ENCODE measurements at regions not wholly inside any gene's neighbourhood (a gene's known extent, or its start where the extent isn't known, plus 50 kb on each side); places are given as distances from the start of the nearest gene placed in this dataset.

DNA sequence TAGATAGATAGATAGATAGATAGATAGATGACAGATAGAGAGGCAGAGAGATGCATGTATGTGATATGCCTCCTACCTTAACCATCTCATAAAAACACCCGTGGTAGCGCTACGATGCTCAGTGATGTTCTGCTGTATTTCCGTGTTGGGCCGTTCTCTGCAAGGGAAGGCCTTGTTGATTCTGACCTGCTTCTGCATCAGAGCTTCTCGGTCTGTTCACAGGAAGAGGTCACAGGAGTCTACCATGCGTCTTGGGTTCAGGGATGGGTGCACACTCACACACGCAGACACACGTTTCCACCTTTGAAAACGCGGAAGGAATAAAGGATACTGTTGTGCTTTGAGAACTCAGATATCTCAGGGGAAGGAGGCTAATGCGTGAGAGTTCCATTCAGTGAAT, 316.9 kb downstream of the TEX29 start:
- peaks cover 40% of the 10 kb centered on the region for H3K4me1 ChIP-seq (ENCODE audit: control insufficient read depth, low read depth, low read length)
- no peaks in the 10 kb centered on the region for H3K36me3 ChIP-seq (ENCODE audit: control insufficient read depth, low read depth, low read length)
- H3K27me3 ChIP-seq (ENCODE audit: control insufficient read depth, insufficient read depth, low read length) = peaks cover 5% of the 10 kb centered on the region
- no peak overlapping the region for H3K9ac ChIP-seq (ENCODE audit: low read length)
- H3K4me3 ChIP-seq (ENCODE audit: low read length) = no peak overlapping the region
- no peak overlapping the region for H3K27ac ChIP-seq (ENCODE audit: low read length)
- no peaks in the 10 kb centered on the region for H3K9me3 ChIP-seq (ENCODE audit: control insufficient read depth, low read depth, low read length)

DNA sequence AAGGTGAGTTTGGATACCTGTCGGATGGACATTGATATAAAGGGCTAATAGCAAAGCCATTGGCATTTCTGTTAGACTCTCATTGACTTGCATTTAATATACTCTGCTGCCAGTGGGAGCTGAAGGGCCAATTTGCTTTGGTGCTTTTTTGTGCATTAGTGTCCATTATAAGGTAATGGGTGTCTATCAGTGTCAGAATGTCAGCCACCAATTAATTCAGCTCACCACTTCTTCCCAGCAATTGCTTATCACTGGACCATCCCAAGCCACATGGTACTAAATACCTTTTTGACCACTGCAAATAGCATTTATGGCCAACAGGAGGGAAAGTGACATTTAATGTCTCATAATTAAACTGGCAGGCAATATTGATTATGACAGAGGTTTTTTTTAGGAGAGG, 317.8 kb downstream of the TEX29 start:
- peaks cover 5% of the 10 kb centered on the region for H3K27me3 ChIP-seq (ENCODE audit: control insufficient read depth, insufficient read depth, low read length)
- H3K9ac ChIP-seq (ENCODE audit: low read length) = no peak overlapping the region
- H3K4me1 ChIP-seq (ENCODE audit: control insufficient read depth, low read depth, low read length) = peaks cover 31% of the 10 kb centered on the region
- no peak overlapping the region for H3K27ac ChIP-seq (ENCODE audit: low read length)
- H3K9me3 ChIP-seq (ENCODE audit: control insufficient read depth, low read depth, low read length) = no peaks in the 10 kb centered on the region
- H3K4me3 ChIP-seq (ENCODE audit: low read length) = no peak overlapping the region
- no peaks in the 10 kb centered on the region for H3K36me3 ChIP-seq (ENCODE audit: control insufficient read depth, low read depth, low read length)

DNA sequence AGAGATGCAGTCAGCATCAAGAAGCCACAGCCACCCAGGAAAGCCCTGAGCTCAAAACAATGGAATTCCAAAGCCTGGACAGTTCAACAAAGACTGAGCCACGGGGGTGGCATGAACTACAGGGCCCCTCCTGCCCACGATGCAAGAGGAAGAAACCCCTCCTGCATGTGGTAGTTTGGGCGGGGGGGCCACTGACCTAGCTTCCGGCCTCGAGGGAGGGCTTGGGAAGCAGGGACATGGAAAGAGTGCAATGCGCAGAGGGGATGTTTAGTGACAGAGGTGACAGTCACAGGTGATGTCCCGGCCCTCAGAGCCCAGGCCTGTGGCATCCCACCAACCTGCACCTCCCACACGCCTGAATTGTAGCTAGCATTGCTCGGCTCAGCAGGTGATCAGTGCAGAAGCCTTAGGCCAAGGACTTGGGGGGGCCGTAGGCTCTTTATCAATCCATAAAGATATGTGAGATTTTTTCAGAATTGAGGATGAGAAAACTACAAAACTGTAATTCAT, 318.8 kb downstream of the TEX29 start:
- Histone ChIP-seq H3K27ac (ENCODE audit: low read length) (no peak overlapping the region), H3K9ac (ENCODE audit: low read length) (no peak overlapping the region), H3K9me3 (ENCODE audit: control insufficient read depth, low read depth, low read length) (no peaks in the 10 kb centered on the region), H3K4me3 (ENCODE audit: low read length) (no peak overlapping the region), H3K36me3 (ENCODE audit: control insufficient read depth, low read depth, low read length) (no peaks in the 10 kb centered on the region), H3K4me1 (ENCODE audit: control insufficient read depth, low read depth, low read length) (peaks cover 21% of the 10 kb centered on the region), H3K27me3 (ENCODE audit: control insufficient read depth, insufficient read depth, low read length) (peaks cover 5% of the 10 kb centered on the region)

DNA sequence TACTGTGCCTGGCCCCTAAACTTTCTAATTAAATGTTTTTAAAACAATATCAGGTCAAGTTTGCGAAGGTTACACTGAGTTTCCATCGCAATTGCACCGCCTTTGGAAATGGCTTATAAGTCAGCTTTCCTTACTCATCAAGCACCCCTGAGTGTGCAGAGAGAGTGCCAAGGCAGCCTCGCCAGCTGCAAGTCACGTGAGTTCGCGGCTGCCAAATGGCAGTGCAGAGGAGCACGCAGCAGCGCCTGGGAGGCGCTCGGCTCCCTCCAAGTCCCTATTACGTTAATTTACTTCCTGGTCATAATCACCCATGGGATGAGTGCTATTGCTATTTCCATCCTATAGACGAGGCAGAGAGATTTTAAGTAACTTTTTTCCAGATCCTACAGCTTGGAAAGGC, 319.6 kb downstream of the TEX29 start:
- peaks cover 13% of the 10 kb centered on the region for H3K4me1 ChIP-seq (ENCODE audit: control insufficient read depth, low read depth, low read length)
- H3K27ac ChIP-seq (ENCODE audit: low read length) = no peak overlapping the region

DNA sequence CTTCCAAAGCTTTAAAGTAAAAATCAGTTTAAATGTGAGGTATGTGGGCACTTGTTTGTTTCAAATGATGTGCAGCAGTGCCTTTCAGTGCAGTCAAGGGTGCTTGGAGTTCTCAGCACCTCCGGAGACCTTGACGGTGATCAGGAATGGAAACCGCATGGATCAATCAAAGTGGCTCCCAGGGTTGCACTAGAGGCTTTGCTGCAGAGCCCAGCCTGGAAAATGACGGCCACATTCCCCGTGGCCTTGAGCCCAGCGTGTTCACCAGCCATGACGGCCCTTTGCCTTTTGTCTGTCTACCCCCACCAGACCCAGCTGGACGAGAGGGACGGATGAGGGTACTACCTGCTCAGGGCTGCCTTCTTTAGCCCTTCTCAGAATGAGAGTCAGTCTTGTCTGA, 320.0 kb downstream of the TEX29 start:
- Histone ChIP-seq H3K4me3 (ENCODE audit: low read length) (no peak overlapping the region), H3K27ac (ENCODE audit: low read length) (no peak overlapping the region), H3K9ac (ENCODE audit: low read length) (no peak overlapping the region), H3K27me3 (ENCODE audit: control insufficient read depth, insufficient read depth, low read length) (peaks cover under 1% of the 10 kb centered on the region), H3K36me3 (ENCODE audit: control insufficient read depth, low read depth, low read length) (no peaks in the 10 kb centered on the region), H3K9me3 (ENCODE audit: control insufficient read depth, low read depth, low read length) (no peaks in the 10 kb centered on the region), H3K4me1 (ENCODE audit: control insufficient read depth, low read depth, low read length) (peaks cover 9% of the 10 kb centered on the region)

More for the DNA sequence above, 319.6 kb downstream of the TEX29 start:
- no peaks in the 10 kb centered on the region for H3K36me3 ChIP-seq (ENCODE audit: control insufficient read depth, low read depth, low read length)
- H3K9me3 ChIP-seq (ENCODE audit: control insufficient read depth, low read depth, low read length) = no peaks in the 10 kb centered on the region
- peaks cover 5% of the 10 kb centered on the region for H3K27me3 ChIP-seq (ENCODE audit: control insufficient read depth, insufficient read depth, low read length)
- H3K4me3 ChIP-seq (ENCODE audit: low read length) = no peak overlapping the region
- H3K9ac ChIP-seq (ENCODE audit: low read length) = no peak overlapping the region

DNA sequence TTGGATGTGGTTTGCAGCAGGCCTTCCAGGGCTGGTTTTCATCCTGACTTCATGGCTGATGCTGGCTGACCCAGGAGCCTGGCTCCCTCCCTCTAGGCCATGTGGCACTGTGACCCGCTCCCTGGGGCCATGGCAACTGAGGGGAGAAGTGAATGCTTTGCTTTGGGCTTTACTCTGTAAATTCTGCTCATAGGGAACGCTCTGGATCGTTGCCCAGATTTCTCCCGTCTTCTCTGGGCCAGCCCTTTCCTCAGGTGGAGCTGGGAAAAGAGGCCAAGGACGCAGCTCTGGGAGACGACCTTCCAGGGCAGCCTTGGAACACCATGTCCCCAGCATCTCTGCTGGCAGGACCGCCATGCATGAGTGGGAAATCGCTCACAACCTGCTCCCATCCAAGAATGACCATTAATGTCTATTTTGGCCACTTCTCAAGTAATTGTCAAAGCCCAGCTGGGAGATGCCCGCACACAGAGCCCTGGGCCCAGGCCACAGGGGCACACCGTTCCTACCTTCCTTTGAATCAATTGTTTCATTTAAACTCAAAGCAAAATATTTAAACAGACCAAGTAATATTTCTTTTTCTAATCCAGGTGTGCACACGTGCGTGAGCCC, 321.8 kb downstream of the TEX29 start:
- H3K9ac ChIP-seq (ENCODE audit: low read length) = no peak overlapping the region
- H3K27ac ChIP-seq (ENCODE audit: low read length) = no peak overlapping the region
- no peaks in the 10 kb centered on the region for H3K27me3 ChIP-seq (ENCODE audit: control insufficient read depth, insufficient read depth, low read length)
- H3K9me3 ChIP-seq (ENCODE audit: control insufficient read depth, low read depth, low read length) = no peaks in the 10 kb centered on the region
- H3K4me1 ChIP-seq (ENCODE audit: control insufficient read depth, low read depth, low read length) = peaks cover 4% of the 10 kb centered on the region
- H3K36me3 ChIP-seq (ENCODE audit: control insufficient read depth, low read depth, low read length) = no peaks in the 10 kb centered on the region
- no peak overlapping the region for H3K4me3 ChIP-seq (ENCODE audit: low read length)

DNA sequence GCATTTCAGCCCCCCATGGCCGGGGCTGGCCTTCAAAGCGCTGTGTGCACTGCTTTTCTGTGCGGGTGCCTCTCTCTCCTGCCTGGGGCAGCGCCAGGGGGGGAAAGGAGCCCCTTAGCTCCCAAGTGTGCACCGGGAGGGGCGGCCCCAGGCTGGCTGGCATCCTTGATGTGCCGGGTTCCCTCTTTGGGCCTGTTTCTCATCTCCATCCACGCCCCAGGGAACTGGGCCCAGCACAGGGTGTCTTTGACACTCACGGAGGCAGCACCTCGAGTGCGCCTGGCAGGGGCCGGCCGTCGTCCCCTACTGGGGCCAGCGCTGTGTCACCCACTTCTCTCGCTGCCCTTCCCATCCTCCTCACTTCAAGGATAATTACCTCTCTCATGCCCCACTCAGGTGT, 324.3 kb downstream of the TEX29 start:
- no peak overlapping the region for H3K27ac ChIP-seq (ENCODE audit: low read length)
- H3K4me1 ChIP-seq (ENCODE audit: control insufficient read depth, low read depth, low read length) = peaks cover 4% of the 10 kb centered on the region
- H3K4me3 ChIP-seq (ENCODE audit: low read length) = no peak overlapping the region
- H3K36me3 ChIP-seq (ENCODE audit: control insufficient read depth, low read depth, low read length) = no peaks in the 10 kb centered on the region
- no peaks in the 10 kb centered on the region for H3K27me3 ChIP-seq (ENCODE audit: control insufficient read depth, insufficient read depth, low read length)
- H3K9me3 ChIP-seq (ENCODE audit: control insufficient read depth, low read depth, low read length) = no peaks in the 10 kb centered on the region
- H3K9ac ChIP-seq (ENCODE audit: low read length) = no peak overlapping the region

DNA sequence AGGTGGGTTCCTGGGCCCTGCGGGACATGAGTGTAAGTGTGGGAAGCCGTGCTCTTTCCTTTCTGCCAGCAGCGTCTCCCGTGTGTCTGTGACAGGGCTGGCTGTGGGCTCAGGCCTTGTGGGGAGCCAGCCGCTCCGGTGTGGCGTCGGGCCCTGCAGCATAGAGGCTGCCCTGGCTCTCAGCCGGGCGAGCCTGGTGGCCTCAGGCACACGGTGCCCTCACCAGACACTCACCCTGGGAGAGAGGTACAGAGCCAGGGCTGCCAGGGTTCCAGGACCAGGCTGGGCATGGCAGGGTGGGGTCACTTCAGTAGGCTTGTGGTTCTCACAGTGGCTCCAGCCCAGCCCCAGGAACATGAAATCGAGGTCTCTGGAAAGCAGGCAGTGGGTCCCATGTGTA, 324.8 kb downstream of the TEX29 start:
- no peaks in the 10 kb centered on the region for H3K36me3 ChIP-seq (ENCODE audit: control insufficient read depth, low read depth, low read length)
- H3K4me1 ChIP-seq (ENCODE audit: control insufficient read depth, low read depth, low read length) = peaks cover 4% of the 10 kb centered on the region
- H3K27ac ChIP-seq (ENCODE audit: low read length) = no peak overlapping the region
- H3K4me3 ChIP-seq (ENCODE audit: low read length) = no peak overlapping the region
- H3K9me3 ChIP-seq (ENCODE audit: control insufficient read depth, low read depth, low read length) = no peaks in the 10 kb centered on the region
- no peaks in the 10 kb centered on the region for H3K27me3 ChIP-seq (ENCODE audit: control insufficient read depth, insufficient read depth, low read length)
- no peak overlapping the region for H3K9ac ChIP-seq (ENCODE audit: low read length)

DNA sequence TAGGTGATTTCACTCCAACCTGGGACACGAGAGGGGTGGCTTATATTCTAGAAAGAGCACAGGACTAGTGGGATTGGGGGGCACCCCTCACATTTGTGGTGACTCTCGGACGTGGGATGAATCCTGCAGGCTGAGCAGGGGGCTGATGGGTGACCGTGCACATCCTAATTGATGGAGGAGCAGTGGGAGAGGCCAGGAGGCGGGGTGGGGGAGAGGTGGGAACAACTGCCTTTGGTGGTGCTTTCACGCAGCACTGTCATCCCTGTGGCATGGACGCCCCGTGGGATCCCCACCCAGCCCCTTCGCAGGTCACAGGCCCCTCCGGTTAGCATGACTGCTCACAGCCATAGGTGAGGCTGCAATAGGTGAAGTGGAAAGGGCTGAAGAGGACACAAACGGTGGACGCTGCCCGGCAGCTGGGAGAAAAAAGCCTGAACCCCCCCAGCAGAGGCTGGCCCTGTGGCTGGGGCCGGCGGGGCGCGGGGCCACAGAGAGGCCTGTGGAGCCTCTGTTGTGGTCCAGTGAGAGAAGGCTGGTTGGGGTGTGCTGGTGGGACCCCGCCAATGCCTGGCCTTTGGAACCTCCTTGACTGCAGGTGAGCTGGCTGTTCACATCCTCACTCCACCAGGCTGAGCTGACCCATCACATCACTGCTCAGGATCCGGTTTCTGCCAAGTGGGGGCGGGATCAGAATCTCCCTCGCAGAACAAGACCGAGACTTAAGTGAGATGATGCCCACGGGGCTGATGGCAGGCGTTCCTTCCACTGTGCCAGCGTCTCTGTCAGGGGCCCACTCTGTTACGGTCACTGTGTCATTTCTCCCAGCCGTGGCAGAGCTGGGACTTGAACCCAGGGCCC, 325.4 kb downstream of the TEX29 start:
- Histone ChIP-seq H3K4me1 (ENCODE audit: control insufficient read depth, low read depth, low read length) (no peaks in the 10 kb centered on the region), H3K36me3 (ENCODE audit: control insufficient read depth, low read depth, low read length) (no peaks in the 10 kb centered on the region), H3K27ac (ENCODE audit: low read length) (no peak overlapping the region), H3K9me3 (ENCODE audit: control insufficient read depth, low read depth, low read length) (no peaks in the 10 kb centered on the region), H3K4me3 (ENCODE audit: low read length) (no peak overlapping the region), H3K27me3 (ENCODE audit: control insufficient read depth, insufficient read depth, low read length) (no peaks in the 10 kb centered on the region), H3K9ac (ENCODE audit: low read length) (no peak overlapping the region)

DNA sequence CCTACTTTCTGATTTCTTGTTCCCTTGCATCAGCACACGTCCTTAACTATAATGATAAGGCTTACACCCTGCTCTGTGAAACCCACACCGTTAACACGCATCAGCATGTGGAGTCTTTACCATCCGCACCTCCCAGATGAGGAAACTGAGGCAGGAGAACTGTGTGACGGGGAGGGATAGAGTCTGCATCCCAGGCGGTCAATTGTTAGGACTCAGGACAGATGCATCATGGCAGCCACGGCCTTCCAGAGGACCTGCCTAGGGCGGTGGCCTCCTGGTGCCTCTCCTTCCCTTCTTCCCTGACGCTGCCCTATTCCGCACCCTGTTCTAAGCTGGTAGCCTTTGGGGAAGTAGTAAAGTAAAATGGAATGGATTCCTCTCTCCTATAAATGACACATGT, 326.0 kb downstream of the TEX29 start:
- Histone ChIP-seq H3K9me3 (ENCODE audit: control insufficient read depth, low read depth, low read length) (no peaks in the 10 kb centered on the region), H3K27me3 (ENCODE audit: control insufficient read depth, insufficient read depth, low read length) (no peaks in the 10 kb centered on the region), H3K27ac (ENCODE audit: low read length) (no peak overlapping the region), H3K4me3 (ENCODE audit: low read length) (no peak overlapping the region), H3K36me3 (ENCODE audit: control insufficient read depth, low read depth, low read length) (no peaks in the 10 kb centered on the region), H3K9ac (ENCODE audit: low read length) (no peak overlapping the region), H3K4me1 (ENCODE audit: control insufficient read depth, low read depth, low read length) (no peaks in the 10 kb centered on the region)

DNA sequence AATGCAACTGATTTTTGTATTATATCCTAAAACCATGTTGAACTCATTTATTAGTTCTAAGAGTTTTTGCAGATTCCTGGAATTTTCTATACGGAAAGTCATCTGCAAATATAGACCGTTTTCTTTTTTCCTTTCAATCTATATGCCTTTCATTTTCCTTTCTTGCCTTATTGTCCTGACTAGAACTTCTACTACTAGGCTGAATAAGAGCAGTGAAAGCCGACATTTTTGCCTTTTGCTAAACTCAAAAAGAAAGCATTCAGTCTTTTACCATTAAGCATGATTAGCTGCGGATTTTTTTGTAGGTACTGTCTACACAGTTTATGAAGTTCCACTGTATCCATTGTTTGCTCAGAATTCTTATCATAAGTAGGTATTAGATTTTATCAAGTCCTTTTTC, 328.4 kb downstream of the TEX29 start:
- H3K36me3 ChIP-seq (ENCODE audit: control insufficient read depth, low read depth, low read length) = no peaks in the 10 kb centered on the region
- H3K4me1 ChIP-seq (ENCODE audit: control insufficient read depth, low read depth, low read length) = no peaks in the 10 kb centered on the region
- no peak overlapping the region for H3K4me3 ChIP-seq (ENCODE audit: low read length)
- H3K27me3 ChIP-seq (ENCODE audit: control insufficient read depth, insufficient read depth, low read length) = no peaks in the 10 kb centered on the region
- H3K9ac ChIP-seq (ENCODE audit: low read length) = no peak overlapping the region
- no peaks in the 10 kb centered on the region for H3K9me3 ChIP-seq (ENCODE audit: control insufficient read depth, low read depth, low read length)
- H3K27ac ChIP-seq (ENCODE audit: low read length) = no peak overlapping the region

DNA sequence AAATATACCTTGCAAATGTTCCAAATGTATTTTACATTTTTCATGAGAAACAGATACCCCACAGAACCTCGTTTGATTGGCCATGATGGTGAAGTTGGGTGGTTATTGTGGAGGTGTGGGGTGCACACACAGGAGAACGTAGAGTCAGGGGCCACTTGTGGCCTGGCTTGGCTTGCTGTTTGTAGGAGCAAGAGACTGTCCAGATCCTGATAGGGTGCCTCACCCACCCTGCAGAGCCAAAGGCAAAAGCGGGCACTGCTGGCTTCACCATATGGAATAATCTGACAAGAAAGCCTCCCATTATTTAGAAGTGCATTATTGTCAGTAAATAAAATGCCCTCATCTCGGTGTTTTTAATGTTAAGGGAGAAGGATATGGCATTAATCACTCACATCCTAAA, 330.2 kb downstream of the TEX29 start:
- Histone ChIP-seq H3K4me1 (ENCODE audit: control insufficient read depth, low read depth, low read length) (no peaks in the 10 kb centered on the region), H3K9me3 (ENCODE audit: control insufficient read depth, low read depth, low read length) (no peaks in the 10 kb centered on the region), H3K27ac (ENCODE audit: low read length) (no peak overlapping the region), H3K36me3 (ENCODE audit: control insufficient read depth, low read depth, low read length) (no peaks in the 10 kb centered on the region), H3K4me3 (ENCODE audit: low read length) (no peak overlapping the region), H3K9ac (ENCODE audit: low read length) (no peak overlapping the region), H3K27me3 (ENCODE audit: control insufficient read depth, insufficient read depth, low read length) (no peaks in the 10 kb centered on the region)
